GM18909 (cell line): ENCODE measurements at regions not wholly inside any gene's neighbourhood (a gene's known extent, or its start where the extent isn't known, plus 50 kb on each side); places are given as distances from the start of the nearest gene placed in this dataset.

ENCODE experiments used
- ATAC-seq: cut with Tn5 transposase; IDR thresholded peaks from one replicate; pipeline ENCODE4 v1.9.1; 2021; ENCODE audit warnings: mild to moderate bottlenecking; ENCODE audit not compliant: unreplicated experiment, poor library complexity

DNA sequence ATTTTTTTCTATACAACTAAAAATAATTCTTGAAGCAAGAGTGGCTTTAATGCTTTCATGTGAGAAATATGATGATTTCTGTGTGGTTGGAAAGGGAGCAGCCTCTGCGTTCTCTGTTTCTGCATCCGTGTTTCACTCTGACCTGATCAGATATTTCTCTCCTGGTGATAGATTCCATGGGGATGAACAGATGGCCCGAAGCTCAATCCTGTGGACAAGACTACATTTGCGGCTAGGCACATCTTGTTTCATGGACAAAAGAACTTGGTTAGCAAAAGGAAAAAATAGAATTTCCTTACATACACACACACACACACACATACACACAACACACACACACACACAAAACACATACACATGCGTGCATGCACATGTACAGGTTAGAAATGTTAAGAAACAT lies 218.2 kb upstream of the ADAMTS16 start:
- no peak for ATAC-seq

DNA sequence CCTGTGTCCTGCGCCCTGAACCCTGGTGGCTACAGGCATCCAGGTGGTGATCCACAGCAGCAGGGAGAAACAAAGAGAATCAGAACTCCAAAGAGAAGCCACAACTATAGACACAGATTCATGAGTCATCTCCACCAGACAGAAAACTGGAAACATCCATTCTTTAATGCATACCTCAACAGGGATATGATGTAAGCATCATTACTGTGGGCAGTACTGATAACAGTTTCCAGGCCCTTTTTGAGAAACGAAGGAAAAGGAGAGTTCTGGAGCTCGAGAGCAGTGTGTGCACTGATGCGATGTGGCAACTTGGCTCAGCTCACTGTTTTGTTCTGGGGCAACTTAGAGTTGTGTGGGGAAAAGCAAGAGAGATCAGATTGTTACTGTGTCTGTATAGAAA lies 215.6 kb upstream of the ADAMTS16 start:
- no peak for ATAC-seq

DNA sequence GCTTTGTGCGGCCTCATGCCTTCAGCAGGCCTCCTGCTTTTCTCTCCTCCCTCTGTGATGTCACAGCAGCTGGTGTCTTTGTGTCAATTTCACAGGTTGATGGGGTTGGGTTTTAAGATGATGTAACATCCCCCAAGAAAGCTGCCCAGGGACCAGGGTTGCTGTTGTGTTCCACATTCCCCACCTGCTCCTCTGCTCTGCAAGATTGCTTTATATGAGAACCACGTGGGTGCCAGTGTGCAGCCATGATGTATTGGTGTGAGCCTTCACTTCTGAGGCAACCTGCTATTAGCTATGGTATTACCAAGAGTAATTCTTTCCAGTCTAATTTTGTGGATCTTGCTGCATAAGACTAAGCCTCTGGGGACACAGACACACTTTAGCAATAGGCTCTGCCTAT lies 213.0 kb upstream of the ADAMTS16 start:
- no peak for ATAC-seq

DNA sequence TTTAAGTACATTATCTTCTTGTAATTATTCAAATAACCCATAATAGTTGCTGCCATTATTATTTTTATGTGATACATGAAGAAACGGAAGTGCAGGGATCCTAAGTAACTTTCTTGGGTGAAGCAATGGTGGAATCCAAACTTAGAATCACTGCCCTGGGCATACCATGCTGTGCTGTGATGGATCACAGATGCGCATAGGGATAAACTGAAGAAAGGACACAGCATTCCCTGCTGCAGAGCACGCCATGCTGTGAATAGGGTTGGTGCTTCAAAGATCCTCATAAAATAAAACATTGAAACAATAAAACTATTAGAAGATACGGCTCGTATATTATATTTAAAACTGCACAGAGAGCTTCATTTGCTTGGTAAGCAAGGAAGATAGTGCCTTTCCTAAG lies 211.7 kb upstream of the ADAMTS16 start:
- ATAC-seq: no peak

DNA sequence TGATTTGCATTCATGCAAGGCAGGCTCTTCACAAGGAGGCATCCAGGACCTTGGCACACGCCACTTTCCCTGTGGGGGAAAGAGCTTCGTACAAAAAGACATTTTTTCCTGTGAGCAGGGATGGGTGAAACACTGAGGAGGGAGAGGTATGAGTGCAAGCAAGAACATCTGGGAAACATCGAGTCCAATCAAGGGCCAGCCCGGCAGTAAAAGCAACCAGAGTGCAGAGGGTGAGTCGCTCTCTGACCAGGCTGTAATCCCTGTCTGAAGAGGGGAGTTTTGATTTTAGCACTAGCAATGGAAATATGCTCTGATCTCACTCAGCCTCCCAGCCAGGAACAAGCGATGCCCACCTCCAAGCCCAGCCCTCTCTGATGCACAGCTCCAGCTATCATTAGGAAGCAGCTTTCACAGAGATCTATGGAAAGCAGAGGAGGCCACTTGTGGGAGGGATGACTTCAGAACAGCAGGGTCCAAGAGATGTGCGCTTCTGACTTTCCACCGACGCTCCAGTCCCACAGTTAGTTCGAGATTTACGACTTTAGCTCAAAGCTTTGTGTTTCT lies 211.0 kb upstream of the ADAMTS16 start:
- ATAC-seq: no peak

DNA sequence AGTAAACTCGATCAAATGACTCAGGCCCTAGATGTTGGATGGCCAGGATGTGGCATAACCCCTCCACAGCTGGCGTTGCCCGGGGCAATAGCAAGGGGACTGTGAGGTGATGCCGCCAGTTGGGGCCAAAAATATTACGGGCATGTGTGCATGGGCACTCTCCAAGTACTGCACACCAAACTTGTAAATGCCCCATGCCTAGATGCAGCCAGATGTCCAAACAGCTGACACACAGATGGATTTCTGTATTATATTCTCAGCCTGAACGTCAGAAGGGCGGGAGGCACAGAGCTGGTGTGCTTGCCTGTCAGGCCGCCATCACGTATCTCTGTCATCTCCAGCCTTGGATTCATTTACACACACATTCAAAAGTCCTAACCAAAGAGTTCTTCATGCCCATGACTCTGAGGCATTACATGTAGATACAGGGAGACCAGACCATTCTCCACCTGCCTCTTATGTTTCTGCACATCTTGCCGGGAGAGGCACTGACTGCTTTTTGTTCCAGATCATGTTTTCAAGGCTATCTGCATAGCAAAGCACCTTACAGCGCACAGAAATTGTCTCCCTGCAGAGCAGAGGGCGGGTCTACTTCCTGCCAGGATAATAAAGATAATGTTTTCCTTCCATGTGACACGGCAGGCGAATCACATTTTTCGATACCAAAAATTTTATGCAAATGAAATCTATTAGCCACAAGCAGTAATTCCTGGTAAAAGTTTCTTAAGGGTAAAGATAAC lies 200.9 kb upstream of the ADAMTS16 start:
- ATAC-seq: no peak

DNA sequence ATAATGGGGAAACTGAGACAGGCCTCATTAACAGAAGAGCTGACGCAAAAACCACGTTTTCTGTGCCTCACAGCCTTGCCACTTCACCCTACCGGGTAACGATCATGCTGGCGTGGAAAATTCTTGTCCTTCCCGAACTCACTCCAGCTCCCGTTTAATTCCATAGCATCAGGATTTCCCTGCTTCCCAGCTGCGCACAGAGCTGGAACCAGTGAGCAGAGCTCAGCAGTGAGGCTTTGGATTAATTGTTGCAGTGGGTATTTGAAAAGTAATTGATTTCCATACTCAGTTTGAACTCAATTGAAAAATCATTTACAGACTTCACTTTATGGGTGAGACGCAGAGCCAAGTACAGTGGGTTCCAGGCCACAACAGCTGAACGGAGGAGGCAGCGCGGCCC lies 199.0 kb upstream of the ADAMTS16 start:
- ATAC-seq: no peak

DNA sequence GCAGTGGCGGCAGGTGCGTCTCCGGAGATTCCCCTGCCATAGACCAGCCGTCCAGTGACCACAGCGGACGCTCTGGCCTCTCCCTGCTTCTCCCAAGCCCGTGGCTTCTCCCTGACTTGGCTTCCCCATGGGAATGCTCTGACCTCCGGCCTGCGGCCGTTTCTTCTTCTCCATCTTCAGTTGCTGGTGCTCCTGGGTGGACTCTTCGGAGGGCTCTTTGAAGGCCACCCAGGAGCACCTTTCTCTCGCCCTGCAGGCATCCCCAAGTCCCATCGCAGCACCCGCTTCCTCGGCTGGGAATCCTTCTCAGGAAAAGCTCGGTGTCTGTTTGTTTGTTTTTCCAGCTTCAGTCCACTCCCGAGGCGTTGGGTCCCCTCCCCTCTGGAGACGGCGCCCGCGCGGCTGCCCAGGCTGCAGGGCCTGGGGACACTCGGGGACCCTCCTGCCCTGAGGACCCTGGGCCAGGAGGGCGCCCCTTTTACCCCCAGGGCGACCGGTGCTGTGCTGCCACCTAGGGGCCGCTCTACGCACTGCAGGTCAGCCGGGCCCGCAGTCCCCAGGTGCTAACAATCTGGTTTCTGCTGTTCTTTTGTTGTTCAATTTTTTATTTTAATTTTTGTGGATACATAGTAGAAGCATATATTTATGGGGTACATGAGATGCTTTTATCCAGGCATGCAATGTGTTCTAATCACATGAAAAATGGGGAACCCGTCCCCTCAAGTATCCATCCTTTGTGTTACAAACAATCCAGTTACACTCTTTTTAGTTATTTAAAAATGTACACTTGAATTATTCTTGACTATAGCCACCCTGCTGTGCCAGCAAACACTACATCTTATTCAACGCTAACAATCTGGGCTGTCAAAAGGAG lies 197.9 kb upstream of the ADAMTS16 start:
- ATAC-seq: peak; percentile 60

DNA sequence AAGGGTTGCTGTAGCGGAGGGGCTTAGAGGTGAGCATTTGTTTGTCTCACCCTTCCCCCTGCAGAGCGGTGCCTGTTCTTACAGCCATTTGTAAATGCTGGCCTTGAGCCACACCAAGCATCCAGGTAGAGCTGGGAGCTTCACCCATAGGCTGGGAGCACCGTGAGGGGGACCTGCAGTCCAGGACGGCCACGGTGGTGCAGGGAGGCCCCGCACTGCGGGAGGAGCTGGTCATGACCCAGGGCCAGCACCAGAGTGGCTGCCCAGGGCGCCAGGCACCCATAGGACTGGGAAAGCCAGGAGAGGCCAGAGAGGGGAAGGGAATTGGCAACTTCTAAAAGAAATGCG lies 197.3 kb upstream of the ADAMTS16 start:
- ATAC-seq: no peak

DNA sequence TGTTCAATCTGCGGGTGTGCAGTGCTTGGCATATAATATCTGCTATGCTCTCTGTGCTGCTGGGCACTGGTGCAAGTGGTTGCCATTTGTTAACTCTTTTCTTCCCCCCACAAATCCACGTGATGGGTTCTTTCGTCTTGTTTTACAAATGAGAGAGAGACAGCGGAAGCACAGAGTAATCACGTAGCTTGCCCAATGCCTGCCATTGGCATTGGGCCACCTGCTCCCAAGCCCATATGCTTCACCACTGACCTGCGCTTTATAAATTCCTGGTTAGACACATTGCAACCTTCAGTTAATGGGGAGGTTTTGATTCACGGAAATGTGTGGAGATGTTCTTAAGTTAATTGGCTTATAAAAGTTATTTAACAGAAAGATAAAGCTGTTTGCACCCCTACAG lies 194.8 kb upstream of the ADAMTS16 start:
- no peak for ATAC-seq

DNA sequence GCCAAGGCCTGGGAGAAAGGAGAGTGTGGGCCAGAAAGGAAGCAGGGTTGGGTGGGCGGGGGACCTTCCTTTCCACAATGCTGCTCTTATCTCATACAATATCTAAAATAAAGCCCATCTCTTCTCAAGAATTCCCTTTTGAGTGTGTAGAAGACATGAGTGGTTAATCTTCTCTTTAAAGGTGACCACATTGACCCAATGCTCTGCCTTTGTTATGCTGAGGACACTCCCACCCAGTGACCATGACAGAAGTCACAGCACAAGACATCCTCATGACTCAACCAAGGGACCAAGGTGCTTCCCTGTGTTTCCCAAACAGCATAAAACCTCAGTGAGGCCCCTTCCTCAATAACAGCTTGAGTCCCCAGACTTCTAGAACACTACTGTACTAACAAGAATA lies 193.0 kb upstream of the ADAMTS16 start:
- no peak for ATAC-seq

DNA sequence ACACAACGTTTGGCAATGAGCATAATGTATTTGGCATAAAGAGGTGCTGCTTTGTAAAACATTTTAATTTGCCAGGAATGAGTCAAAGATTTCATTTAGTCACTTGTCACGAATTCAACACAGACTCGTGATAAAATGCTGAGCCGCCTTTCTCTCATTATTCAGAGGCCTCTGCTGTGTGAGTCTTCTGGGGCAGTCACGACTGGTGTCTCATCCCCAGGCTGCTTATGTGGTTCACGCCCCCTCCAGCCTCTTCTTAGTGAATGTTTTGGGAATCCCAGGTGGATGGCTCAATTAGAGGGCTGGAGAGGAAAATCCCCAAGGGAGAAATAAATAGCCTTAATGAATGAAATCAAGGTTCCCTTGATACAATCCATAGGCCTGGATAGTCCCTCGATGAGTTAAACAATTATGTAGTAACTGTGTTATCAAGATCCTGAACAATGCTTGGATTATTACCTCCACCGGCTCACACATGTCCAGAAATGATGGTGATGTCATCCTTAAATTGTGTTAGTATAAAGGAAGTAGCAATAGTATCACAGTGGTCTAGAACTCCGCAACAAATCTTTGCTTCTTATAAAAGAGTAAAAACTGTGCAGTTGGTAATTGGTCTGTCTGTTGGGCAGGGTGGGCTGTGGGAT lies 192.1 kb upstream of the ADAMTS16 start:
- no peak for ATAC-seq

DNA sequence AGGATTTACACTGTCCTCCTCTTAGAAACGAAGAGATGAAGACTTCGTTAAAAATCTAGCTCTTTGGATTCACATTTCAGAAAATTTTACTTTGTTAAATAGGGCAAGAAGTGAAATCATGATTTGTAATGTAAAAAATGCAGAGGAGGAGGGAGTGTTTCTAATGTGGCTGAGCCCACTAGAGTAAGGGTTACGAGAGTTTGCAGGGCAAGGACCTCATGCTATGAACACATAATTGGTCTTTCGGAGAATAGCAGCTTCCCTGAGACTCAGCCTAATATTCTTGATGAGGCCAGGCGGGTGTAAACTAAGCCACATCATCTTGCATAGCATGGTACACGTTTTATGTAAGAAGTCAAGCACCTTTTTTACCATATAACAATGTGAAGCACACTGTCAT lies 191.0 kb upstream of the ADAMTS16 start:
- ATAC-seq: no peak

DNA sequence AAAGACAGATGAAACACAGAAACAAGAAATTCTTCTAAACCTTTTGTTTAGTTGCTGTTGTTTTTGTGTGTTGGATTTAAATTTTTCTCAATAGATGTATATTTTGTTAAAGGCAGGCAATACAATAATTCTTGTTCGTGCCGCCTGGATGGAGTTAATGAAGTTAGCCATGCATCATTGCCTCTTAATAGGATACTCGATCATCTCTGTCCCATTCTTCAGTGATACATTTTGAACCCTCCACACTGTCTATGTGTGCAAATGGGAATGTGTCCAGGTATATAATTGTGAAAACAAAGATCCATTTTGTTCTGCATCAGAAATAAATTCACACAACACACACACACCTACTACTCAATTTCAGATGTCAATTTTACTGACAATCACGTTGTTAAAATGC lies 186.6 kb upstream of the ADAMTS16 start:
- ATAC-seq: no peak

DNA sequence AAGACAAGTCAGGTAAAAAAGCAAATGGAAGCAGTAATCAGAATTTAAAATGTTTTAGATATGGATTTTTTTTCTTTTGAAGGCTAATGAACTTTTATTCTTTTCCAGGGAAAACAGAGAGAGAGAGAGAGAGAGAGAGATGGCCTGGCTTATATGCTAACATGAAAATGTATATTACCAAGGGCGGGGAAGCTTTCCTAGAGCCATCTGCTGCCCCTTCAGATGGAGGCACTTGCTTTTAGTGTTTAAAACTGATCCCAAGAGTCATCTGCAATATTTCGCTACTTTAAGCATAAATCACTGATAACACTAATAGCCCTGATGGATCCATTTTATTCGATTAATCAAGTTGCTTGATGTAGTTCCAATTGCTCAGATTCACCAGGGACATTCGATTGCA lies 186.1 kb upstream of the ADAMTS16 start:
- ATAC-seq: no peak

DNA sequence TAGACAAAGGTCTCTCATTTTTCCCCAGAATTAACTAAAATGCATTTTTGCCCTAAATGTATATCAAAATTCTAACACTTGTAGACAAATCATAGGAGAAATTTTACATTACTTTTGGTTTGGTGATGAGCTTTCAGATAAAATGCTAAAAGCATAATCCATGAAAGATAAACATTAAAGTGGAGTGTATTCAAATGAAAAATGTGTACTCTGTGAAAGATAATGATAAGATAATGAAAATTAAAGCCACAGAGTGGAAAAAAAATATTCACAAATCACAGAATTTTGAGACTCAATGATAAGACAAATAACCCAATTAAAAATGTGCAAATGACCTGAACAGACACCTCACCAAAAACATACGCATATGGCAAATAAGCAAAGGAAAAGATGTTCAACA lies 176.9 kb upstream of the ADAMTS16 start:
- ATAC-seq: no peak

DNA sequence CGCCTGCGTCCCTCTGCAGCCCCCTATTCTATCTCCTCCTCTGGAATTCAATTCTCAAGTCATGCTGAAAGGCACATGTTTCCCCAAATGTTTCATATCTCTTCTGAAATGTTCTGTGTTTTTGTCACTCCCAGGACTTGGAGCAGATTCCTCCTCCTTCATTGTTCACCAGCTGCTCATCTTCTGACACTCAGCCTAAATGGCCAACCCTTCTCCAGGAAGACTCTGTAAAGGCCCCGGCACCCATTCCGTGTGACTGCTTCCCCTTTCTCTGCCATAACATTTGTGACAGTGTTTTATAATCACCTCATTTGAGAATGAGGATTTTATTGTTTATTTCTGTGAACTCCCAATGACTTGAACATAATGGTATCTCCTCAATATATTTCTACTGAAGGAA lies 170.8 kb upstream of the ADAMTS16 start:
- ATAC-seq: no peak

DNA sequence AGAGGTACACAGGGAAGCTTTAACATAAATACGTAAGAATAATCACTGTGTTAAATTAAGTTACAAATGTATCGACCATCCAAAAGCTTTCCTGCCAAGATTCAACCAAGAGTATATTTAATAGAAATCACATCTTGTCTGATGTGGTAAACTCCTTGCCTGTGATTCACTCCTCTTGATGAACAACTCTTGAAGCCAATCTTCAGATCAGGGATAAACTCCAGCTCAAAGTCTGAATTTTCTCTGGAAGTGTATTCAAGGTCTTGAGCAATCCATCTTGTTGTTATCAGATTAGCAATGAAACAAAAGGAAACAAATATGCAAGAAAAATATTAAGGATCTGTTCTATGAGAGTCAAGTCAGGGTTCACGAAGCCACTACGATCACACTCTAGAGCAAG lies 170.0 kb upstream of the ADAMTS16 start:
- ATAC-seq: no peak

DNA sequence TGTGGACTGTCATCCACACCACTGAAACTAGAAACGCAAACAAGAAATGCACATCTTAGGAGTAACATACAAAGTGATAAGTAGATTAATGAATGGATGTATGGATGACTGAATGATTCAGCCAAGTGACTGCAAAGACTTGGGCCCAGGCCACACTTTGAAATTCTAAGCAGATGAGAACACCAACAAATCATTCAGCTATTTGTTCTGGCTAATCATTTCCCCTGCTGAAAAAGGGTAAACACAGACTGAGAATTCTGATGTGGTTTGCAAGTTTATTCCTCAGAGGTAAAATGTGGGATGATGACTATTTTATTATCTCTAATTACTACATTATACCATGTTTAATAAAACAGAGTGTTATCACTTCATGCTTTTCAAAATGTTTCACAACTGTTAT lies 163.2 kb upstream of the ADAMTS16 start:
- no peak for ATAC-seq

DNA sequence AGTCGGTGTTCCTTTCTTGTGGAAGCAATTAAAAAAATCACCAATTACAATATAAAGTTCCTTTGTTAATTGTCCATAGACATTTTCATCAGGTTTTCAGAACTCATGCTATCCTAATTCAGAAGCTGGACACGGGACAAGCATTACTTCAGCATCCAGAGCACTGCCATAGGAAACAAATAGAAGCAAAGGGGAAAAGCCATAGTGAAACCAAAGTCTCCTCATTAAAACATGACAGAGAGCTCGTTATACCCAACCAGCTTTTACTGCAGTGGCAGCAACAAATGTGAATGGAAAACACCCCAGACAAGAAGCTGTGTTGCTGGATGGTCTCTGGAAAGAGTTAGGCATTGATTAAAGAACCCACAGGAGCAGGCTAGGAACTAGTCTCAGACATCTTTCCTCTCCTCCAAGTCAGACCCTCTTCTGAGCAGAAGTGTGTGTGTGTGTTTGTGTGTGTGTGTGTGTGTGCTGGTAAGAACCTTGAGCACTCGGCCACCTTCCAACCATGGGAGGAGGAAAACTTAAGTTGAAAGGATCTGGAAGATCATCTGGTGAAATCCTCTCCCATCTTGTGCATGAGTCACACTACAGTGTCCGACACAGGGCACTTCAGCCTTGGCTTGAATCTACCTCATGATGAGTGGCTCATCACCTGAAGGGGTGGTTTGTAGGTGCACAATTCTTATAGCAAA lies 162.6 kb upstream of the ADAMTS16 start:
- ATAC-seq: no peak

DNA sequence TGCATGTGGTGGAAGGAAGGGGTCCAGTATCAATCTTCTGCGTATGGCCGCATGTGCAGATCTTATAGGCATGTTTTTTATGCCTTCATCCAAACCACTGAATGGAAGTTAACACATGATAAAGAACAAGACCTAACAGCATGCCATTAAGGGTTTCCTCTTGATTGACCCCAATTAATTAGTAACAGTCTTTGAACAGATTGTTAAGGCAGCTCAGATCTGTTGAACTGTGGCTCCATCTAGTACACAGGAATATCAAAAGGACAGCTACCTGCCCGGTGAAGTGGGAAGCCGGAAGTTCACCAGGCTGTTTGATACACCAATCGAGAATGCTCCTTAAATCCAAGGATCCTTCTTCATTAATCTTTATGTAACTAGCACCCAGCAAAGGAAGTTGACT lies 159.9 kb upstream of the ADAMTS16 start:
- ATAC-seq: no peak
